Astrocyte (in vitro differentiated cells and primary cell): ENCODE measurements at regions not wholly inside any gene's neighbourhood (a gene's known extent, or its start where the extent isn't known, plus 50 kb on each side); places are given as distances from the start of the nearest gene placed in this dataset.

Experiments
- DNase-seq: peaks from one replicate; pipeline ENCODE4 v3.0.0-alpha.2; 2010; ENCODE audit warnings: low read depth
- FAIRE-seq: peaks from 2 replicates; lab custom pipeline; 2011; peaks lifted over from hg19 to GRCh38; lab: Jason Lieb, UNC
- H2AFZ ChIP-seq: 2 replicates; pipeline ENCODE4 v1.6.0; 2012; ENCODE audit warnings: low read depth, low read length, inconsistent platforms
- H3K27ac ChIP-seq: 2 replicates; pipeline ENCODE4 v1.5.1; 2011; ENCODE audit warnings: low read depth, low read length, inconsistent platforms
- H3K27me3 ChIP-seq: 2 replicates; pipeline ENCODE4 v1.6.0; 2011; ENCODE audit warnings: low read length, inconsistent platforms; ENCODE audit not compliant: insufficient read depth
- H3K36me3 ChIP-seq: 2 replicates; pipeline ENCODE4 v1.5.1; 2011; ENCODE audit warnings: low read length, inconsistent platforms; ENCODE audit not compliant: insufficient read depth
- H3K4me1 ChIP-seq: 2 replicates; pipeline ENCODE4 v1.5.1; 2011; ENCODE audit warnings: low read length, inconsistent platforms; ENCODE audit not compliant: insufficient read depth
- H3K4me2 ChIP-seq: 2 replicates; pipeline ENCODE4 v1.6.0; 2012; ENCODE audit warnings: low read length, inconsistent platforms
- H3K4me3 ChIP-seq: 2 replicates; pipeline ENCODE4 v1.5.1; 2011; ENCODE audit warnings: low read depth, mild to moderate bottlenecking, low read length, inconsistent platforms; ENCODE audit not compliant: insufficient read depth
- H3K79me2 ChIP-seq: 2 replicates; pipeline ENCODE4 v1.6.0; 2012; ENCODE audit warnings: mild to moderate bottlenecking, low read length, inconsistent platforms; ENCODE audit not compliant: insufficient read depth
- H3K9ac ChIP-seq: 2 replicates; pipeline ENCODE4 v1.6.0; 2012; ENCODE audit warnings: mild to moderate bottlenecking, low read length, inconsistent platforms
- H3K9me3 ChIP-seq: 2 replicates; pipeline ENCODE4 v1.5.1; 2012; ENCODE audit warnings: low read depth, mild to moderate bottlenecking, low read length, inconsistent platforms; ENCODE audit not compliant: insufficient read depth
- H4K20me1 ChIP-seq: 2 replicates; pipeline ENCODE4 v1.6.0; 2012; ENCODE audit warnings: low read length, inconsistent platforms; ENCODE audit not compliant: insufficient read depth
- H3K27ac Mint-ChIP-seq: one replicate; pipeline ENCODE4 v1.8.0; 2021; ENCODE audit warnings: mild to moderate bottlenecking, mixed read lengths; ENCODE audit not compliant: unreplicated experiment
- H3K27me3 Mint-ChIP-seq: one replicate; pipeline ENCODE4 v1.8.0; 2021; ENCODE audit warnings: low read depth, mixed read lengths; ENCODE audit not compliant: unreplicated experiment
- H3K36me3 Mint-ChIP-seq: one replicate; pipeline ENCODE4 v1.8.0; 2021; ENCODE audit warnings: low read depth, mixed read lengths; ENCODE audit not compliant: unreplicated experiment
- H3K4me1 Mint-ChIP-seq: one replicate; pipeline ENCODE4 v1.8.0; 2021; ENCODE audit warnings: low read depth, mixed read lengths; ENCODE audit not compliant: unreplicated experiment
- H3K4me3 Mint-ChIP-seq: one replicate; pipeline ENCODE4 v1.8.0; 2021; ENCODE audit warnings: mild to moderate bottlenecking, moderate library complexity, mixed read lengths; ENCODE audit not compliant: unreplicated experiment
- H3K9me3 Mint-ChIP-seq: one replicate; pipeline ENCODE4 v1.8.0; 2021; ENCODE audit warnings: mild to moderate bottlenecking, mixed read lengths; ENCODE audit not compliant: unreplicated experiment
- EZH2 ChIP-seq: IDR thresholded peaks from 2 replicates; pipeline ENCODE4 v1.6.1; 2012; ENCODE audit warnings: mild to moderate bottlenecking, low read length, inconsistent platforms; ENCODE audit not compliant: insufficient read depth
- TF ChIP-seq, protein P1 (sequence below): IDR thresholded peaks from 2 replicates; pipeline ENCODE4 v1.5.1; 2011; ENCODE audit warnings: low read depth, mild to moderate bottlenecking, inconsistent platforms, low read length, moderate library complexity; ENCODE audit not compliant: insufficient read depth

DNA sequence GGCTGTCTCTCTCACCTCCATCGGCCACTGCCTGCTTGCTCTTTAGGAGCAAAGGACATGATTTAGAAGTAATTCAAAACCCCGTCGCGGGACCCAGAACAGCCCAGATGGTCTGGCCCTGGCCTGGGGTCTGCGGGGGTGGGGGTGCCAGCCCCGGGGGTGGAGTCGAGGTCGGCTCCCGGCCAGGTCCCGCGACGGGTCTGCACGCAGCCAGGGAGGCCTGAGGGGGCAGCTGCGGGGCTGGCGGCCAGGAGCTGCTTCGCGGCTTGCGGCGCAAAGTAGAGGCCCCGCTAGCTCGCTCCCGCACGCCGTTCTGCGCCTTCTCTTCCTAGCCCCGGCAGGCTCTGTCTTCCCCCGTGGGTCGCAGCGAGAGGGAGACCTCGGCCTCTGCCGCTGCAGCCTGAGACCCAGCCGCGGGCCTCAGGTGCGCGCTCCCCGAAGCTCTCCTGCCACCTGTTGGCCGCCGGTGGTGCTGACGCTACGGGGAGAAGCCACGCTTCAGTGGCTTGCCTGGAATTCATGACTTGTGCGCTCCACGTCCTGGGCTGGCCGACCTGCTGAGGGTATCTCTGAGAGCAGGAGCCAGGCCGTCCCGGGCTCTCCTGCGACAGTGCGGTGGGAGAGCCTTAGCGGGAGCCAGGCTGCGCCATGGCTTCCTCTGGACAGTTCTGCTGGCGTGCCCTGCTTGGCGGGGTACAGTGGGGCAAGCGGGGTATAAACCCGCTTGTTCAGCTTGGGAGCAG, 157.2 kb upstream of the PITX1 start:
- Histone ChIP-seq H3K4me2 (peak overlapping the region; percentile 84), H3K27ac (no peak overlapping the region), H2AFZ (peak overlapping the region; percentile 65), H3K9ac (no peak overlapping the region), H3K79me2 (no peaks in the 10 kb centered on the region), H3K9me3 (no peaks in the 10 kb centered on the region), H4K20me1 (no peaks in the 10 kb centered on the region), H3K4me3 (peak overlapping the region; percentile 45), H3K36me3 (no peaks in the 10 kb centered on the region), H3K4me1 (peaks cover 21% of the 10 kb centered on the region), H3K27me3 (peaks cover 10% of the 10 kb centered on the region)
- Mint-ChIP-seq H3K36me3 (no peaks in the 10 kb centered on the region), H3K9me3 (peaks cover under 1% of the 10 kb centered on the region), H3K27me3 (peaks cover 52% of the 10 kb centered on the region), H3K4me3 (peak overlapping the region; percentile 57), H3K4me1 (peaks cover 11% of the 10 kb centered on the region), H3K27ac (no peak overlapping the region)
- FAIRE-seq (no peak), DNase-seq (peak; percentile 50)
- TF ChIP-seq, protein P1, sequence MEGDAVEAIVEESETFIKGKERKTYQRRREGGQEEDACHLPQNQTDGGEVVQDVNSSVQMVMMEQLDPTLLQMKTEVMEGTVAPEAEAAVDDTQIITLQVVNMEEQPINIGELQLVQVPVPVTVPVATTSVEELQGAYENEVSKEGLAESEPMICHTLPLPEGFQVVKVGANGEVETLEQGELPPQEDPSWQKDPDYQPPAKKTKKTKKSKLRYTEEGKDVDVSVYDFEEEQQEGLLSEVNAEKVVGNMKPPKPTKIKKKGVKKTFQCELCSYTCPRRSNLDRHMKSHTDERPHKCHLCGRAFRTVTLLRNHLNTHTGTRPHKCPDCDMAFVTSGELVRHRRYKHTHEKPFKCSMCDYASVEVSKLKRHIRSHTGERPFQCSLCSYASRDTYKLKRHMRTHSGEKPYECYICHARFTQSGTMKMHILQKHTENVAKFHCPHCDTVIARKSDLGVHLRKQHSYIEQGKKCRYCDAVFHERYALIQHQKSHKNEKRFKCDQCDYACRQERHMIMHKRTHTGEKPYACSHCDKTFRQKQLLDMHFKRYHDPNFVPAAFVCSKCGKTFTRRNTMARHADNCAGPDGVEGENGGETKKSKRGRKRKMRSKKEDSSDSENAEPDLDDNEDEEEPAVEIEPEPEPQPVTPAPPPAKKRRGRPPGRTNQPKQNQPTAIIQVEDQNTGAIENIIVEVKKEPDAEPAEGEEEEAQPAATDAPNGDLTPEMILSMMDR, result peak; percentile 56
- no peak for TF ChIP-seq EZH2

DNA sequence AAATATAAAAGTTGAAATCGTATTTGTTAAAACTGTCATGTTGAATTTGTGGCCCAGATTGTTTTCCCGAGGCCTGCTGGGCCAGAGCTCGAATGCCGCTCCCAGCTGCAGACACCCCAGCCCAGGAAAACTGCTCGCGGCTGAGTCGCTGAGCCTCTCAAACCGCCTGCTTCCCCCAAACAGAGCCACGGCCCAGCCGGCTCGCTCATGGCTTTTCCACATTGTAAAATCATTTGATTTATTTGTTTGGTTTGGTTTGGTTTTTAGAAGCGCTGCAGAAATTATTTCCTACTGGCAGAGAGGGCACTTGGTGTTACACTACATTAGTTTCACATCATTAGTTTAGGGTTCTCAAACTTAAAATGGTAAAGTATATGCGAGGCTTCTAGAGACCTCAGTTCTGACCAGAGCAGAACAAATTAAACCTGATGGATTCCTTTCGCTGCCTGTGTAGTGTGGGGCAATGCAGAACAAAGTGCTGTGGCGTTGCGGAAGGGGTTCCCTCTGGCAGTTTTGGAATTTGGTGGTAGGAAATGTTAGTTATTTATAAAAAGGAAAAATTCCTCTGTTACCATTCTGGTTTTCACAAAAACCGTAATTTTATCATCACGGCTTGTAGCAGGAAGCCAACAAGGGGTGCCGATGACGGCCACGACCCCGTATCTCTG, 156.5 kb upstream of the PITX1 start:
- H3K9me3 Mint-ChIP-seq, result no peaks in the 10 kb centered on the region
- Histone ChIP-seq H3K9ac (no peak overlapping the region), H3K79me2 (no peaks in the 10 kb centered on the region), H3K4me2 (peak overlapping the region; percentile 84), H3K9me3 (no peaks in the 10 kb centered on the region), H3K27me3 (peaks cover 10% of the 10 kb centered on the region), H3K4me3 (peak overlapping the region; percentile 45), H3K36me3 (no peaks in the 10 kb centered on the region), H2AFZ (no peak overlapping the region), H4K20me1 (no peaks in the 10 kb centered on the region), H3K4me1 (peaks cover 21% of the 10 kb centered on the region), H3K27ac (no peak overlapping the region)
- no peak for DNase-seq
- H3K27me3 Mint-ChIP-seq, result peaks cover 49% of the 10 kb centered on the region
- H3K36me3 Mint-ChIP-seq, result no peaks in the 10 kb centered on the region
- H3K4me3 Mint-ChIP-seq, result peak overlapping the region; percentile 70
- no peak overlapping the region for H3K27ac Mint-ChIP-seq
- H3K4me1 Mint-ChIP-seq, result peaks cover 16% of the 10 kb centered on the region
- TF ChIP-seq EZH2, result no peak
- TF ChIP-seq, protein P1, result no peak
- FAIRE-seq, result no peak
